H1 (cell line): ENCODE measurements at regions not wholly inside any gene's neighbourhood (a gene's known extent, or its start where the extent isn't known, plus 50 kb on each side); places are given as distances from the start of the nearest gene placed in this dataset.

Source experiments
- CTCF ChIA-PET: fragments of 300-600 bp; sonication (Branson Sonifier 250); formaldehyde crosslinking; loops from one replicate; lab custom pipeline; 2021; ENCODE audit not compliant: partially characterized antibody; lab: Charles Lee
- POLR2A ChIA-PET: fragments of 300-600 bp; sonication (Branson Sonifier 250); formaldehyde crosslinking; loops from one replicate; lab custom pipeline; 2021; ENCODE audit warnings: inconsistent platforms; ENCODE audit not compliant: partially characterized antibody; lab: Charles Lee
- DNase-seq, 2 experiments: peaks; one replicate each; pipeline versions ENCODE4 v3.0.0 to v3.0.0-alpha.2; 2010 to 2022; ENCODE audit warnings: low spot score in 2 of 2, low read depth in 1 of 2, mixed read lengths in 1 of 2
- FAIRE-seq: peaks from 2 replicates; lab custom pipeline; 2011; peaks lifted over from hg19 to GRCh38; lab: Jason Lieb, UNC
- H2AFZ ChIP-seq: 2 replicates; pipeline ENCODE4 v1.8.1; 2012; ENCODE audit warnings: low read length, inconsistent platforms
- H2AK5ac ChIP-seq: 2 replicates; pipeline ENCODE4 v1.6.1; 2013; ENCODE audit warnings: low read depth, low read length
- H2BK120ac ChIP-seq: replicated peaks from 2 replicates; pipeline ENCODE3; 2013; ENCODE audit warnings: low read depth, low read length, inconsistent platforms
- H2BK12ac ChIP-seq: 2 replicates; pipeline ENCODE4 v1.6.1; 2013; ENCODE audit warnings: low read depth, low read length
- H2BK15ac ChIP-seq: 2 replicates; pipeline ENCODE4 v1.6.1; 2013; ENCODE audit warnings: low read length
- H2BK20ac ChIP-seq: 2 replicates; pipeline ENCODE4 v1.6.1; 2013; ENCODE audit warnings: low read length
- H2BK5ac ChIP-seq: 2 replicates; pipeline ENCODE4 v1.6.1; 2013; ENCODE audit warnings: low read depth, low read length
- H3K14ac ChIP-seq: 2 replicates; pipeline ENCODE4 v1.6.1; 2013; ENCODE audit warnings: inconsistent platforms; ENCODE audit not compliant: insufficient read length
- H3K18ac ChIP-seq: 2 replicates; pipeline ENCODE4 v1.6.1; 2013; ENCODE audit warnings: low read length; ENCODE audit errors: extremely low read depth
- H3K23ac ChIP-seq: 2 replicates; pipeline ENCODE4 v1.6.1; 2013; ENCODE audit warnings: inconsistent platforms; ENCODE audit not compliant: insufficient read length
- H3K23me2 ChIP-seq: 2 replicates; pipeline ENCODE4 v1.6.1; 2013; ENCODE audit warnings: low read depth, low read length
- H3K27ac ChIP-seq: 2 replicates; pipeline ENCODE4 v1.6.1; 2011; ENCODE audit warnings: low read depth, low read length, inconsistent platforms
- H3K27me3 ChIP-seq, 4 experiments: replicated peaks in 1 of 4; 1 replicate in 1 of 4; 2 replicates in 3 of 4; pipeline versions ENCODE4 v1.6.1 to v1.8.1; 2011 to 2013; ENCODE audit warnings: low read length in 3 of 4, mild to moderate bottlenecking in 3 of 4, inconsistent platforms in 2 of 4, mixed read lengths in 2 of 4, moderate library complexity in 1 of 4; ENCODE audit not compliant: control insufficient read depth in 3 of 4, insufficient read depth in 3 of 4; ENCODE audit errors: extremely low read depth in 1 of 4
- H3K36me3 ChIP-seq, 4 experiments: 2 replicates each; pipeline versions ENCODE4 v1.6.1 to v1.8.1; 2011 to 2013; ENCODE audit warnings: mild to moderate bottlenecking in 4 of 4, low read length in 3 of 4, moderate library complexity in 2 of 4, control low read depth in 1 of 4, inconsistent platforms in 1 of 4; ENCODE audit not compliant: insufficient read depth in 4 of 4, control insufficient read depth in 2 of 4
- H3K4ac ChIP-seq: replicated peaks from 2 replicates; pipeline ENCODE3; 2013; ENCODE audit warnings: low read length, low read depth, mixed read lengths, inconsistent platforms; ENCODE audit not compliant: insufficient read length
- H3K4me1 ChIP-seq, 4 experiments: replicated peaks in 1 of 4; 1 replicate in 1 of 4; 2 replicates in 3 of 4; pipeline versions ENCODE4 v1.6.1 to v1.8.1; 2011 to 2013; ENCODE audit warnings: low read length in 3 of 4, inconsistent platforms in 2 of 4, mixed read lengths in 1 of 4; ENCODE audit not compliant: insufficient read depth in 4 of 4, control insufficient read depth in 3 of 4
- H3K4me2 ChIP-seq, 2 experiments: 2 replicates each; pipeline versions ENCODE4 v1.6.1 to v1.8.1; 2011 to 2013; ENCODE audit warnings: low read depth in 2 of 2, low read length in 2 of 2, control low read depth in 1 of 2, inconsistent platforms in 1 of 2, mild to moderate bottlenecking in 1 of 2; ENCODE audit not compliant: insufficient read depth in 1 of 2
- H3K4me3 ChIP-seq, 4 experiments: fragments of 200-600, 300-600 bp in 1 of 4; sonication (generic), shearing (Covaris generic), sonication (Bioruptor Twin) in 1 of 4; 2 replicates each; pipeline versions ENCODE4 v1.5.1 to v1.8.1; 2011 to 2016; ENCODE audit warnings: low read length in 4 of 4, low read depth in 3 of 4, control low read depth in 2 of 4, inconsistent platforms in 2 of 4, mild to moderate bottlenecking in 2 of 4, mixed read lengths in 1 of 4, moderate library complexity in 1 of 4; ENCODE audit not compliant: insufficient read depth in 2 of 4; ENCODE audit errors: extremely low read depth in 1 of 4
- H3K56ac ChIP-seq: replicated peaks from 2 replicates; pipeline ENCODE3; 2013; ENCODE audit warnings: low read depth, mild to moderate bottlenecking, mixed read lengths, low read length, inconsistent platforms; ENCODE audit not compliant: insufficient read length
- H3K79me1 ChIP-seq: 2 replicates; pipeline ENCODE4 v1.6.1; 2013; ENCODE audit warnings: low read depth, low read length, control low read depth
- H3K79me2 ChIP-seq, 2 experiments: 2 replicates each; pipeline versions ENCODE4 v1.6.1 to v1.8.1; 2012 to 2013; ENCODE audit warnings: low read length in 2 of 2, mild to moderate bottlenecking in 2 of 2, inconsistent platforms in 1 of 2; ENCODE audit not compliant: insufficient read depth in 2 of 2, control insufficient read depth in 1 of 2
- H3K9ac ChIP-seq, 4 experiments: replicated peaks in 1 of 4; 1 replicate in 1 of 4; 2 replicates in 3 of 4; pipeline versions ENCODE4 v1.6.1 to v1.8.1; 2011 to 2013; ENCODE audit warnings: low read depth in 3 of 4, low read length in 3 of 4, control low read depth in 2 of 4, mild to moderate bottlenecking in 2 of 4, moderate library complexity in 2 of 4, inconsistent platforms in 1 of 4; ENCODE audit errors: extremely low read depth in 1 of 4
- H3K9me3 ChIP-seq, 2 experiments: 2 replicates each; pipeline versions ENCODE4 v1.6.1 to v1.8.1; 2012 to 2013; ENCODE audit warnings: mild to moderate bottlenecking in 2 of 2, moderate library complexity in 2 of 2, control low read depth in 1 of 2, inconsistent platforms in 1 of 2, low read depth in 1 of 2, low read length in 1 of 2, mixed read lengths in 1 of 2; ENCODE audit not compliant: insufficient read depth in 2 of 2
- H4K20me1 ChIP-seq, 2 experiments: replicated peaks in 1 of 2; 2 replicates each; pipeline versions ENCODE3 to v1.8.1; 2011 to 2013; ENCODE audit warnings: inconsistent platforms in 2 of 2, low read length in 2 of 2, mild to moderate bottlenecking in 1 of 2; ENCODE audit not compliant: insufficient read depth in 2 of 2, control insufficient read depth in 1 of 2
- H4K5ac ChIP-seq: 2 replicates; pipeline ENCODE4 v1.6.1; 2013; ENCODE audit warnings: low read length, low read depth, mixed read lengths, inconsistent platforms; ENCODE audit not compliant: insufficient read length
- H4K8ac ChIP-seq: 2 replicates; pipeline ENCODE4 v1.8.0; 2013; ENCODE audit warnings: mild to moderate bottlenecking, moderate library complexity, low read length, inconsistent platforms; ENCODE audit not compliant: insufficient read depth; ENCODE audit errors: extremely low read depth
- H4K91ac ChIP-seq: replicated peaks from 2 replicates; pipeline ENCODE3; 2013; ENCODE audit warnings: low read length, mixed read lengths, inconsistent platforms; ENCODE audit not compliant: insufficient read length
- CREB1 ChIP-seq: IDR thresholded peaks from 2 replicates; pipeline ENCODE4 v1.6.1; 2012; ENCODE audit warnings: inconsistent platforms
- CTBP2 ChIP-seq: IDR thresholded peaks from 2 replicates; pipeline ENCODE4 v1.7.0; 2011; ENCODE audit warnings: borderline replicate concordance, mild to moderate bottlenecking, moderate library complexity, mixed read lengths, low read length; ENCODE audit not compliant: insufficient read depth, insufficient read length
- FOSL1 ChIP-seq: IDR thresholded peaks from 2 replicates; pipeline ENCODE4 v1.6.1; 2011; ENCODE audit warnings: mild to moderate bottlenecking, low read depth, low read length, moderate library complexity; ENCODE audit not compliant: insufficient read depth
- JUND ChIP-seq: IDR thresholded peaks from 2 replicates; pipeline ENCODE4 v1.6.1; 2011; ENCODE audit warnings: mild to moderate bottlenecking, improper control_type of control experiment, low read length
- MAFK ChIP-seq: IDR thresholded peaks from 2 replicates; pipeline ENCODE4 v1.6.1; 2012; ENCODE audit warnings: low read depth, mild to moderate bottlenecking, improper control_type of control experiment, low read length
- NANOG ChIP-seq: IDR thresholded peaks from 2 replicates; pipeline ENCODE4 v1.6.1; 2011; ENCODE audit warnings: low read length, low read depth, mild to moderate bottlenecking, inconsistent platforms; ENCODE audit not compliant: insufficient read depth, poor library complexity, severe bottlenecking
- POLR2A ChIP-seq, 2 experiments: IDR thresholded peaks; 1 replicate in 1 of 2; 2 replicates in 1 of 2; pipeline ENCODE4 v1.6.1; 2011; ENCODE audit warnings: low read depth in 2 of 2, low read length in 2 of 2, mild to moderate bottlenecking in 2 of 2; ENCODE audit errors: control extremely low read depth in 1 of 2
- POLR2AphosphoS5 ChIP-seq: IDR thresholded peaks from 2 replicates; pipeline ENCODE4 v1.6.1; 2011; ENCODE audit warnings: low read depth, low read length
- RXRA ChIP-seq: IDR thresholded peaks from 2 replicates; pipeline ENCODE4 v1.6.1; 2011; ENCODE audit warnings: low read depth, mild to moderate bottlenecking, low read length, moderate library complexity; ENCODE audit not compliant: insufficient read depth
- SP1 ChIP-seq: IDR thresholded peaks from 2 replicates; pipeline ENCODE4 v1.6.1; 2011; ENCODE audit warnings: low read depth, low read length
- SP2 ChIP-seq: IDR thresholded peaks from 2 replicates; pipeline ENCODE4 v1.6.1; 2012; ENCODE audit warnings: mild to moderate bottlenecking, low read length, inconsistent platforms
- SP4 ChIP-seq: IDR thresholded peaks from 2 replicates; pipeline ENCODE4 v1.6.1; 2012; ENCODE audit warnings: low read length, inconsistent platforms
- SRF ChIP-seq: IDR thresholded peaks from 2 replicates; pipeline ENCODE4 v1.6.1; 2011; ENCODE audit warnings: mild to moderate bottlenecking, low read depth, low read length, moderate library complexity
- SUZ12 ChIP-seq: fragments of 200-600 bp; sonication (generic); IDR thresholded peaks from 2 replicates; pipeline ENCODE4 v1.6.1; 2012; ENCODE audit warnings: mild to moderate bottlenecking, inconsistent platforms, low read length, moderate library complexity, mixed read lengths
- YY1 ChIP-seq: IDR thresholded peaks from 2 replicates; pipeline ENCODE4 v1.6.1; 2011; ENCODE audit warnings: low read depth, mild to moderate bottlenecking, low read length
- WGBS, 2 experiments: shearing (Covaris generic) in 1 of 2; methylation state at CpG; one replicate each; pipeline versions ENCODE4 v1.1.6 to v1.1.7; 2013 to 2015; ENCODE audit warnings: low lambda C conversion rate in 2 of 2, mixed read lengths in 2 of 2, inconsistent platforms in 1 of 2, low coverage in 1 of 2, missing lambda C conversion rate in 1 of 2; ENCODE audit not compliant: insufficient replicate concordance in 2 of 2, insufficient coverage in 1 of 2, insufficient read length in 1 of 2; ENCODE audit errors: extremely low coverage in 1 of 2, missing lambda C conversion rate in 1 of 2; 5-methylcytosine and 5-hydroxymethylcytosine counted together
- TF ChIP-seq, protein P1 (sequence below): IDR thresholded peaks from 2 replicates; pipeline ENCODE4 v1.6.1; 2012; ENCODE audit warnings: inconsistent platforms

DNA sequence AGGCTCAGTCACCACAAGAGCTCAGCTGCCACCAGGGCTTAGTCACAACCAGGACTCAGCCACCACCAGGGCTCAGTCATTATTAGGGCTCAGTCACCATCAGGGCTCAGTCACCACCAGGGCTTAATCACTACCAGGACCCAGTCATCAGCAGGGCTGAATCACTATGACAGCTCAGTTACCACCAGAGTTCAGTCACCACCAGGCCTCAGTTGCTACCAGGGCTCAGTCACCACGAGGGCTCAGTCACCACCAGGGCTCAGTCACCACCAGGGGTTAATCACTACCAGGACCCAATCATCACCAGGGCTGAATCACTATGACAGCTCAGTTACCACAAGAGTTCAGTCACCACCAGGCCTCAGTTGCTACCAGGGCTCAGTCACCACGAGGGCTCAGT lies 196.2 kb downstream of the NPHP4 start:
- H2BK120ac ChIP-seq = no peak overlapping the region
- no peak overlapping the region for H3K4me3 ChIP-seq
- no peak for FAIRE-seq

More for the DNA sequence above, 196.2 kb downstream of the NPHP4 start:
- H3K9ac ChIP-seq = no peak overlapping the region
- H3K23me2 ChIP-seq = no peaks in the 10 kb centered on the region
- H3K56ac ChIP-seq = no peak overlapping the region
- H2AFZ ChIP-seq = no peak overlapping the region
- H3K79me1 ChIP-seq = no peaks in the 10 kb centered on the region
- no peak overlapping the region for H3K4me2 ChIP-seq
- no peak for DNase-seq
- WGBS, 2 experiments = 93% methylated on average over 2 of the region's 2 CpGs; no CpG with 5 or more reads in 1 of the 2 experiments
- H3K9me3 ChIP-seq = peaks cover 0 to under 1% of the 10 kb centered on the region in 2 experiments; a peak in 2 of 4 replicates
- no peak overlapping the region for H4K8ac ChIP-seq
- no peak overlapping the region for H3K18ac ChIP-seq
- H4K5ac ChIP-seq = no peak overlapping the region
- H2AK5ac ChIP-seq = peak overlapping the region; percentile 28; the same call in 1 of the 2 replicates
- no peaks in the 10 kb centered on the region for H3K79me2 ChIP-seq
- H3K27me3 ChIP-seq = no peaks in the 10 kb centered on the region
- no peak overlapping the region for H3K14ac ChIP-seq
- no peak overlapping the region for H3K4ac ChIP-seq
- 0 out of 2 replicates have a peak overlapping the region, but pooled peaks have one; percentile 61 for H2BK15ac ChIP-seq
- ChIA-PET POLR2A (no interaction called here), CTCF (interaction anchor here (1.5 kb wide), 1 partner anchor 164 kb away, joined by 3 read pairs; no protein-coding TSS in a partner anchor)
- H4K20me1 ChIP-seq = peaks cover 0 to 4% of the 10 kb centered on the region in 2 experiments
- H2BK12ac ChIP-seq = no peak overlapping the region
- no peak overlapping the region for H4K91ac ChIP-seq
- no peak overlapping the region for H2BK5ac ChIP-seq
- H2BK20ac ChIP-seq = no peak overlapping the region
- H3K27ac ChIP-seq = no peak overlapping the region
- no peak for TF ChIP-seq SUZ12
- TF ChIP-seq POLR2AphosphoS5 = no peak
- TF ChIP-seq CREB1 = no peak
- TF ChIP-seq YY1 = no peak
- no peak for TF ChIP-seq FOSL1
- no peak for TF ChIP-seq POLR2A (IDR thresholded peaks at IDR 0.05; ENCODE audit: control extremely low read depth in 1 of 2, low read depth in 2 of 2, low read length in 2 of 2)
- TF ChIP-seq, protein P1, sequence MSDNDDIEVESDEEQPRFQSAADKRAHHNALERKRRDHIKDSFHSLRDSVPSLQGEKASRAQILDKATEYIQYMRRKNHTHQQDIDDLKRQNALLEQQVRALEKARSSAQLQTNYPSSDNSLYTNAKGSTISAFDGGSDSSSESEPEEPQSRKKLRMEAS = no peak
- TF ChIP-seq SP2 = no peak
- no peak for TF ChIP-seq SRF
- no peak for TF ChIP-seq MAFK
- no peak for TF ChIP-seq NANOG
- no peak for TF ChIP-seq CTBP2
- no peak for TF ChIP-seq SP4
- no peak for TF ChIP-seq RXRA
- TF ChIP-seq SP1 = no peak
- no peak for TF ChIP-seq JUND
- peaks cover 0 to 3% (median 1%) of the 10 kb centered on the region in 4 experiments; a peak in 5 of 7 replicates for H3K4me1 ChIP-seq
- no peaks in the 10 kb centered on the region for H3K36me3 ChIP-seq
- no peak overlapping the region for H3K23ac ChIP-seq
